ENCODE measurements at regions not wholly inside any gene's neighbourhood (a gene's known extent, or its start where the extent isn't known, plus 50 kb on each side); places are given as distances from the start of the nearest gene placed in this dataset.

- TF ChIP-seq CHD7 (IDR thresholded peaks at IDR 0.05; ENCODE audit: insufficient replicate concordance, low read length), result no peak
Observed at GRCh38 chr10:98326621-98327027, 58.6 kb upstream of the LOXL4 start (continued).

All from H1 (cell line).